B cell (primary cell): ENCODE measurements at regions not wholly inside any gene's neighbourhood (a gene's known extent, or its start where the extent isn't known, plus 50 kb on each side); places are given as distances from the start of the nearest gene placed in this dataset.
"Not testable (repeated sequence)": the region's sequence is repeated elsewhere in the genome, so short reads cannot be mapped to it uniquely, and the experiment has no call there.

Source experiments
- ATAC-seq: fragments of 200-7000 bp; cut with Tn5 transposase; one replicate; pipeline ENCODE4 v1.10.0; 2021; ENCODE audit warnings: low read depth, mild to moderate bottlenecking, moderate number of reproducible peaks, moderate library complexity
- CTCF ChIA-PET: fragments of 350-600 bp; sonication (Branson Sonifier 250); formaldehyde crosslinking; loops from one replicate; lab custom pipeline; 2021; ENCODE audit warnings: antibody characterized with exemption, inconsistent platforms; lab: Charles Lee
- POLR2A ChIA-PET: fragments of 350-600 bp; sonication (Branson Sonifier 250); formaldehyde crosslinking; loops from one replicate; lab custom pipeline; 2021; ENCODE audit warnings: antibody characterized with exemption; lab: Charles Lee
- DNase-seq: peaks from one replicate; pipeline ENCODE4 v3.0.0; 2013
- H2AFZ ChIP-seq: 2 replicates; pipeline ENCODE4 v1.6.1; 2012; ENCODE audit warnings: mild to moderate bottlenecking, low read depth, low read length; ENCODE audit not compliant: insufficient read depth, poor library complexity, severe bottlenecking
- H3K27ac ChIP-seq, 2 donors: 1 replicate in 1 of 2; 2 replicates in 1 of 2; pipeline ENCODE4 v1.5.1; 2012 to 2013; ENCODE audit warnings: low read length in 2 of 2, mild to moderate bottlenecking in 2 of 2, moderate library complexity in 1 of 2
- H3K27me3 ChIP-seq, 4 experiments: fragments of 200-600 bp in 1 of 4; sonication (generic) in 1 of 4; replicated peaks in 1 of 4; 1 replicate in 2 of 4; 2 replicates in 2 of 4; pipeline versions ENCODE4 v1.6.1 to v1.7.0; 2013 to 2016; ENCODE audit warnings: low read length in 3 of 4, mild to moderate bottlenecking in 2 of 4, mixed read lengths in 1 of 4, moderate library complexity in 1 of 4; ENCODE audit not compliant: insufficient read depth in 4 of 4, control insufficient read depth in 3 of 4; ENCODE audit errors: control extremely low read depth in 1 of 4
- H3K36me3 ChIP-seq, 2 experiments: replicated peaks in 1 of 2; 1 replicate in 1 of 2; 2 replicates in 1 of 2; pipeline versions ENCODE4 v1.6.1 to v1.7.1; 2013; ENCODE audit warnings: low read length in 1 of 2; ENCODE audit not compliant: insufficient read depth in 2 of 2, control insufficient read depth in 1 of 2; ENCODE audit errors: control extremely low read depth in 1 of 2, extremely low read depth in 1 of 2
- H3K4me1 ChIP-seq, 2 donors: fragments of 200-600 bp in 1 of 2; sonication (generic) in 1 of 2; 1 replicate in 1 of 2; 2 replicates in 1 of 2; pipeline versions ENCODE4 v1.5.1 to v1.6.1; 2013 to 2017; ENCODE audit warnings: low read length in 2 of 2; ENCODE audit not compliant: control insufficient read depth in 2 of 2, insufficient read depth in 2 of 2
- H3K4me2 ChIP-seq: replicated peaks from 2 replicates; pipeline ENCODE3; 2012; ENCODE audit warnings: mild to moderate bottlenecking, low read depth, low read length; ENCODE audit not compliant: poor library complexity, severe bottlenecking
- H3K4me3 ChIP-seq, 5 experiments: fragments of 200-600 bp in 1 of 5; sonication (generic) in 1 of 5; 1 replicate in 3 of 5; 2 replicates in 2 of 5; pipeline versions ENCODE4 v1.5.1 to v1.7.0; 2011 to 2016; ENCODE audit warnings: low read length in 4 of 5, mild to moderate bottlenecking in 4 of 5, low read depth in 2 of 5, control low read depth in 1 of 5, moderate library complexity in 1 of 5; ENCODE audit not compliant: insufficient read depth in 1 of 5; ENCODE audit errors: control extremely low read depth in 1 of 5, extremely low read depth in 1 of 5
- H3K79me2 ChIP-seq: fragments of 200-600 bp; sonication (generic); one replicate; pipeline ENCODE4 v1.6.0; 2016; ENCODE audit warnings: low read length; ENCODE audit not compliant: control insufficient read depth, insufficient read depth
- H3K9ac ChIP-seq: fragments of 200-600 bp; sonication (generic); 2 replicates; pipeline ENCODE4 v1.6.1; 2017; ENCODE audit warnings: mild to moderate bottlenecking, low read length, moderate library complexity
- H3K9me3 ChIP-seq, 3 donors: one replicate each; pipeline versions ENCODE4 v1.6.1 to v1.7.1; 2013; ENCODE audit warnings: low read length in 2 of 3; ENCODE audit not compliant: control insufficient read depth in 2 of 3, insufficient read depth in 1 of 3; ENCODE audit errors: control extremely low read depth in 1 of 3
- H4K20me1 ChIP-seq: 2 replicates; pipeline ENCODE4 v1.6.0; 2012; ENCODE audit warnings: mild to moderate bottlenecking, low read length; ENCODE audit not compliant: insufficient read depth, control insufficient read depth, poor library complexity, severe bottlenecking
- H3K27ac Mint-ChIP-seq: one replicate; pipeline ENCODE4 v1.8.0; 2021; ENCODE audit warnings: mixed read lengths
- H3K27me3 Mint-ChIP-seq: one replicate; pipeline ENCODE4 v1.8.0; 2021; ENCODE audit warnings: mixed read lengths
- H3K4me1 Mint-ChIP-seq: one replicate; pipeline ENCODE4 v1.8.0; 2021; ENCODE audit warnings: mixed read lengths
- H3K4me3 Mint-ChIP-seq: one replicate; pipeline ENCODE4 v1.8.0; 2021; ENCODE audit warnings: mixed read lengths
- H3K9me3 Mint-ChIP-seq: one replicate; pipeline ENCODE4 v1.8.0; 2022; ENCODE audit warnings: mixed read lengths; ENCODE audit not compliant: insufficient read depth
- EZH2 ChIP-seq: IDR thresholded peaks from 2 replicates; pipeline ENCODE4 v1.6.1; 2012; ENCODE audit warnings: borderline replicate concordance, low read depth, mild to moderate bottlenecking, moderate library complexity, low read length; ENCODE audit not compliant: insufficient read depth, poor library complexity, severe bottlenecking
- WGBS: methylation state at CpG from one replicate; pipeline ENCODE4 v1.1.5; 2013; ENCODE audit warnings: missing lambda C conversion rate; ENCODE audit not compliant: insufficient coverage; 5-methylcytosine and 5-hydroxymethylcytosine counted together
- intact Hi-C: fragments of 100-400 bp; cut with micrococcal nuclease; formaldehyde crosslinking; loops from one replicate; pipeline ENCODE4 v1.10.0; 2022
- TF ChIP-seq, protein P1 (sequence below): fragments of 200-600 bp; IDR thresholded peaks from one replicate; pipeline ENCODE4 v1.8.0; 2022; ENCODE audit warnings: antibody characterized with exemption, mild to moderate bottlenecking

DNA sequence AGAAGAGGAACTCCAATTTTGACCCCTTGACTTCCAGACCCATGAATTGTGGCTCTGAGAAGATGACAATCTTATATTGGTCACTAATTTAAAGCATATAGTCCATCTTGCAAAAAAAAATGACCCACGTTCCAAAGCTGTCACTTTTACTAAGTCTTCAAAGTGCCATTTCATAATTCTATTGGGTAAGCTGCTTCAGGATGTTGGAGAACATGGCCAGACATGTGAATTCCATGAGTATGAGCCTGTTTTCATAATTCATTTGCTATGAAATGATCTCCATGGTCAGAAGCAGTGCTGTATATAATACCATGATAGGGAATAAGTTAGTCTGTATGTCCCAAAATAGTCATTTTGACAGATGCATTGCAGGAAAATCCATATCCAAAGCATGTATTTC, 1787.3 kb downstream of the SLITRK5 start:
- Histone ChIP-seq H3K27ac (no peak overlapping the region), H3K4me2 (no peak overlapping the region), H3K4me3 (no peak overlapping the region), H3K9ac (no peak overlapping the region), H3K9me3 (no peaks in the 10 kb centered on the region), H3K4me1 (no peaks in the 10 kb centered on the region), H4K20me1 (no peaks in the 10 kb centered on the region), H3K27me3 (no peaks in the 10 kb centered on the region), H3K79me2 (no peaks in the 10 kb centered on the region), H2AFZ (no peak overlapping the region), H3K36me3 (no peaks in the 10 kb centered on the region)
- ChIA-PET CTCF (no interaction called here), POLR2A (no interaction called here)
- peaks cover 5% of the 10 kb centered on the region for H3K9me3 Mint-ChIP-seq
- TF ChIP-seq, protein P1, sequence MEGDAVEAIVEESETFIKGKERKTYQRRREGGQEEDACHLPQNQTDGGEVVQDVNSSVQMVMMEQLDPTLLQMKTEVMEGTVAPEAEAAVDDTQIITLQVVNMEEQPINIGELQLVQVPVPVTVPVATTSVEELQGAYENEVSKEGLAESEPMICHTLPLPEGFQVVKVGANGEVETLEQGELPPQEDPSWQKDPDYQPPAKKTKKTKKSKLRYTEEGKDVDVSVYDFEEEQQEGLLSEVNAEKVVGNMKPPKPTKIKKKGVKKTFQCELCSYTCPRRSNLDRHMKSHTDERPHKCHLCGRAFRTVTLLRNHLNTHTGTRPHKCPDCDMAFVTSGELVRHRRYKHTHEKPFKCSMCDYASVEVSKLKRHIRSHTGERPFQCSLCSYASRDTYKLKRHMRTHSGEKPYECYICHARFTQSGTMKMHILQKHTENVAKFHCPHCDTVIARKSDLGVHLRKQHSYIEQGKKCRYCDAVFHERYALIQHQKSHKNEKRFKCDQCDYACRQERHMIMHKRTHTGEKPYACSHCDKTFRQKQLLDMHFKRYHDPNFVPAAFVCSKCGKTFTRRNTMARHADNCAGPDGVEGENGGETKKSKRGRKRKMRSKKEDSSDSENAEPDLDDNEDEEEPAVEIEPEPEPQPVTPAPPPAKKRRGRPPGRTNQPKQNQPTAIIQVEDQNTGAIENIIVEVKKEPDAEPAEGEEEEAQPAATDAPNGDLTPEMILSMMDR, result no peak
- TF ChIP-seq EZH2, result no peak
- DNase-seq, result no peak
- no peaks in the 10 kb centered on the region for H3K27me3 Mint-ChIP-seq
- no peak overlapping the region for H3K4me3 Mint-ChIP-seq
- intact Hi-C loops, result no loop called here
- H3K4me1 Mint-ChIP-seq, result no peaks in the 10 kb centered on the region
- no CpG with 5 or more reads among the region's 1 CpG for WGBS
- no peak overlapping the region for H3K27ac Mint-ChIP-seq
- no peak for ATAC-seq

DNA sequence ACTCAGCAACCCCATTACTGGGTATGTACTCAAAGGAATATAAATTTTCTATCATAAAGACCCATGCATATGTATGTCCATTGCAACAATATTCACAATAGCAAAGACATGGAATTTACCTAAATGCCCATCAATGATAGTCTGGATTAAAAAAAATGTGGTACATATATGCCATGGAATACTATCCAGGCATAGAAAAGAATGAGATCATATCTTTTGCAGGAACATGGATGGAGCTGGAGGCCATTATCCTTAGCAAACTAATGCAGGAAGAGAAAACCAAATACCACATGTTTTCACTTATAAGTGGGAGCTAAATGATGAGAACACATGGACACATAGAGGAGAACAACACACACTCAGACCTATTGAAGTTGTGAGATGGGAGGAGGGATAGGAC, 1789.7 kb downstream of the SLITRK5 start:
- H3K27ac Mint-ChIP-seq, CTCF ChIA-PET, H3K79me2 ChIP-seq, H3K27ac ChIP-seq, H3K4me3 ChIP-seq, H3K9me3 Mint-ChIP-seq, ATAC-seq, H3K4me3 Mint-ChIP-seq, H3K27me3 ChIP-seq, H3K27me3 Mint-ChIP-seq, POLR2A ChIA-PET, H2AFZ ChIP-seq, H3K9me3 ChIP-seq, H3K9ac ChIP-seq, H3K4me2 ChIP-seq, H3K4me1 Mint-ChIP-seq, H4K20me1 ChIP-seq, DNase-seq, H3K36me3 ChIP-seq, intact Hi-C loops, H3K4me1 ChIP-seq: not testable (repeated sequence)
